Liver (tissue), 8 donors: ENCODE measurements at regions not wholly inside any gene's neighbourhood (a gene's known extent, or its start where the extent isn't known, plus 50 kb on each side); places are given as distances from the start of the nearest gene placed in this dataset.

ENCODE experiments used
- DNase-seq: peaks from one replicate; pipeline ENCODE4 v3.0.0-alpha.2; 2017; ENCODE audit warnings: low spot score
- H3K27ac ChIP-seq, 2 donors: one replicate each; pipeline ENCODE4 v1.7.0; 2013; ENCODE audit warnings: inconsistent platforms in 2 of 2, low read length in 2 of 2, control low read depth in 1 of 2, low read depth in 1 of 2, mild to moderate bottlenecking in 1 of 2
- H3K27me3 ChIP-seq, 4 donors: one replicate each; pipeline versions ENCODE4 v1.6.1 to v1.7.0; 2013; ENCODE audit warnings: low read length in 3 of 4, inconsistent platforms in 1 of 4, mild to moderate bottlenecking in 1 of 4, moderate library complexity in 1 of 4; ENCODE audit not compliant: control insufficient read depth in 4 of 4, insufficient read depth in 4 of 4
- H3K36me3 ChIP-seq, 4 donors: one replicate each; pipeline versions ENCODE4 v1.6.1 to v1.7.0; 2013; ENCODE audit warnings: low read length in 3 of 4, mild to moderate bottlenecking in 3 of 4, low read depth in 1 of 4, moderate library complexity in 1 of 4; ENCODE audit not compliant: control insufficient read depth in 4 of 4, insufficient read depth in 3 of 4
- H3K4me1 ChIP-seq, 4 donors: one replicate each; pipeline versions ENCODE4 v1.6.1 to v1.7.0; 2013; ENCODE audit warnings: low read length in 3 of 4, mild to moderate bottlenecking in 3 of 4, moderate library complexity in 1 of 4; ENCODE audit not compliant: control insufficient read depth in 4 of 4, insufficient read depth in 4 of 4
- H3K4me3 ChIP-seq, 3 donors: one replicate each; pipeline versions ENCODE4 v1.6.1 to v1.7.0; 2013; ENCODE audit warnings: low read length in 3 of 3, control low read depth in 1 of 3, low read depth in 1 of 3, mild to moderate bottlenecking in 1 of 3
- H3K9ac ChIP-seq, 2 donors: one replicate each; pipeline ENCODE4 v1.7.0; 2013; ENCODE audit warnings: low read length in 2 of 2, mild to moderate bottlenecking in 2 of 2, moderate library complexity in 2 of 2, control low read depth in 1 of 2, low read depth in 1 of 2
- H3K9me3 ChIP-seq, 4 donors: one replicate each; pipeline versions ENCODE4 v1.6.1 to v1.7.0; 2013; ENCODE audit warnings: low read length in 3 of 4; ENCODE audit not compliant: control insufficient read depth in 4 of 4
- ATF3 ChIP-seq: IDR thresholded peaks from 2 replicates; pipeline ENCODE4 v1.6.1; 2016; ENCODE audit warnings: antibody characterized with exemption
- CTCF ChIP-seq: fragments of 150-350 bp; IDR thresholded peaks from 2 replicates; pipeline ENCODE4 v1.5.1; 2017; ENCODE audit warnings: improper control_type of control experiment, low read depth, low read length; ENCODE audit not compliant: missing input control
- EGR1 ChIP-seq, 2 donors: IDR thresholded peaks; 2 replicates each; pipeline ENCODE4 v1.6.1; 2016 to 2018; ENCODE audit warnings: antibody characterized with exemption in 2 of 2, low read depth in 2 of 2
- FOXA1 ChIP-seq: IDR thresholded peaks from 2 replicates; pipeline ENCODE4 v1.6.1; 2016; ENCODE audit warnings: antibody characterized with exemption
- FOXA2 ChIP-seq: IDR thresholded peaks from 2 replicates; pipeline ENCODE4 v1.6.1; 2016; ENCODE audit warnings: antibody characterized with exemption
- GABPA ChIP-seq, 2 donors: IDR thresholded peaks in 1 of 2; conservative IDR thresholded peaks in 1 of 2; 2 replicates each; pipeline ENCODE4 v1.6.1; 2016; ENCODE audit warnings: antibody characterized with exemption in 2 of 2, mild to moderate bottlenecking in 1 of 2, moderate library complexity in 1 of 2
- HNF4A ChIP-seq, 2 donors: conservative IDR thresholded peaks; 2 replicates each; pipeline ENCODE4 v1.6.1; 2016; ENCODE audit warnings: antibody characterized with exemption in 2 of 2, mild to moderate bottlenecking in 2 of 2
- HNF4G ChIP-seq: IDR thresholded peaks from 2 replicates; pipeline ENCODE4 v1.6.1; 2016; ENCODE audit warnings: antibody characterized with exemption
- JUND ChIP-seq, 2 donors: IDR thresholded peaks; 2 replicates each; pipeline ENCODE4 v1.6.1; 2016; ENCODE audit warnings: antibody characterized with exemption in 2 of 2
- MAX ChIP-seq: IDR thresholded peaks from 2 replicates; pipeline ENCODE4 v1.6.1; 2016; ENCODE audit warnings: antibody characterized with exemption
- NR2F2 ChIP-seq: IDR thresholded peaks from 2 replicates; pipeline ENCODE4 v1.6.1; 2016; ENCODE audit warnings: antibody characterized with exemption
- RAD21 ChIP-seq, 2 donors: IDR thresholded peaks; 2 replicates each; pipeline ENCODE4 v1.6.1; 2016; ENCODE audit warnings: antibody characterized with exemption in 2 of 2, mild to moderate bottlenecking in 2 of 2
- REST ChIP-seq: IDR thresholded peaks from 2 replicates; pipeline ENCODE4 v1.6.1; 2016; ENCODE audit warnings: antibody characterized with exemption, mild to moderate bottlenecking
- RXRA ChIP-seq, 2 donors: IDR thresholded peaks; 2 replicates each; pipeline ENCODE4 v1.6.1; 2017 to 2018; ENCODE audit warnings: antibody characterized with exemption in 2 of 2, mild to moderate bottlenecking in 1 of 2
- SP1 ChIP-seq: IDR thresholded peaks from 2 replicates; pipeline ENCODE4 v1.6.1; 2018; ENCODE audit warnings: antibody characterized with exemption, mild to moderate bottlenecking
- TAF1 ChIP-seq: conservative IDR thresholded peaks from 2 replicates; pipeline ENCODE4 v1.6.1; 2016; ENCODE audit warnings: antibody characterized with exemption, mild to moderate bottlenecking
- YY1 ChIP-seq: IDR thresholded peaks from 2 replicates; pipeline ENCODE4 v1.6.1; 2016; ENCODE audit warnings: antibody characterized with exemption, mild to moderate bottlenecking
- ZBTB33 ChIP-seq: IDR thresholded peaks from 2 replicates; pipeline ENCODE4 v1.6.1; 2016; ENCODE audit warnings: antibody characterized with exemption
- WGBS: extraction: QIAGEN DNeasy Blood & Tissue Kit; methylation state at CpG from one replicate; pipeline ENCODE4 v1.1.7; 2013; 5-methylcytosine and 5-hydroxymethylcytosine counted together
- donor health status: healthy.
- donor health status: healthy.
- donor health status: healthy.
- donor health status: healthy.
- donor health status: healthy.

- no peak for TF ChIP-seq REST
- no peak for TF ChIP-seq CTCF
- no peak for TF ChIP-seq YY1
- no peak for TF ChIP-seq EGR1 (IDR thresholded peaks at IDR 0.05; ENCODE audit: low read depth in 2 of 2)
- TF ChIP-seq ATF3, result no peak
- TF ChIP-seq SP1, result no peak
Observed at GRCh38 chr22:49184736-49185135, 642.9 kb downstream of the BRD1 start (continued).

GRCh38 chr22:49183826-49184216 lies 643.9 kb downstream of the BRD1 start:
- TF ChIP-seq REST (no peak), RXRA (IDR thresholded peaks at IDR 0.05) (no peak), FOXA2 (no peak), NR2F2 (no peak), HNF4A (conservative IDR thresholded peaks at IDR 0.05) (no peak), FOXA1 (no peak), RAD21 (IDR thresholded peaks at IDR 0.05) (no peak), CTCF (no peak), TAF1 (no peak), YY1 (no peak), JUND (IDR thresholded peaks at IDR 0.05) (no peak), GABPA (IDR thresholded peaks at IDR 0.05 in 1 of 2, conservative IDR thresholded peaks at IDR 0.05 in 1 of 2) (no peak), MAX (no peak), ATF3 (no peak), HNF4G (no peak), ZBTB33 (no peak), SP1 (no peak), EGR1 (IDR thresholded peaks at IDR 0.05; ENCODE audit: low read depth in 2 of 2) (no peak)
- Histone ChIP-seq H3K4me1 (peaks cover 14 to 36% (median 27%) of the 10 kb centered on the region in 4 donors), H3K27ac (no peak overlapping the region), H3K36me3 (no peaks in the 10 kb centered on the region), H3K27me3 (no peaks in the 10 kb centered on the region), H3K9ac (no peak overlapping the region), H3K9me3 (no peaks in the 10 kb centered on the region), H3K4me3 (no peak overlapping the region)
- 87% methylated on average over 26 of the region's 26 CpGs for WGBS
- no peak for DNase-seq
